ENCODE measurements at regions not wholly inside any gene's neighbourhood (a gene's known extent, or its start where the extent isn't known, plus 50 kb on each side); places are given as distances from the start of the nearest gene placed in this dataset.

DNA sequence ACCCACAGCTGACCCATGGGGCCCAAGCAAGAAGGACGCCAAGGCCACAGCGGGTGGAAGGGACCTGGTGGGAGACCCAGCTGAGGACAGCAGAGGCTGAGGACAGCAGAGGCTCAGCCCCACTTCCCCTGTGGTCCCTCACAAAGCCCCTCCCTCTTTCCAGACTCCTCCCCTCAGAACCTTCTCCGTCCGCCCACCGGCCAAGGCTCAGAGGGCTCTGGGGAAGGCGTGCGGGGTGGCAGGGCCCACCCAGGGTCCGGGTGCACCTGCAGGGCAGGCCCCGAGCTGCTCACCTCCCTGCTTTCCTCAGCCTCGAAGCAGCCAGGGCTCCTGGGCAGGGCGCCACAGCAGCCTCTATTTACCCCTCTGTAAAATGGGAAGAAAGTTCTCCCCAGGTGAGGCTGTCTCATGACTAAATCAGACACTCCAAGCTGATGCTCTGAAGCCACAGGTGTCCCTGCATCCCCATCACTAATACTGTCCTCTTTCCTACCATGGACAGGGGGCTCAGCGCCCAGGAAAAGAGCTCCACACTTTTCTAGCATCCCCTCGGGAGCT, 137.9 kb upstream of the PPP1R26 start:
- H3K27me3 ChIP-seq (ENCODE audit: control insufficient read depth in 3 of 3, insufficient read depth in 3 of 3, low read length in 3 of 3) = peaks cover 49 to 83% (median 69%) of the 10 kb centered on the region in 3 donors
- H3K9ac ChIP-seq (ENCODE audit: low read depth in 1 of 3, low read length in 3 of 3) = no peak overlapping the region

DNA sequence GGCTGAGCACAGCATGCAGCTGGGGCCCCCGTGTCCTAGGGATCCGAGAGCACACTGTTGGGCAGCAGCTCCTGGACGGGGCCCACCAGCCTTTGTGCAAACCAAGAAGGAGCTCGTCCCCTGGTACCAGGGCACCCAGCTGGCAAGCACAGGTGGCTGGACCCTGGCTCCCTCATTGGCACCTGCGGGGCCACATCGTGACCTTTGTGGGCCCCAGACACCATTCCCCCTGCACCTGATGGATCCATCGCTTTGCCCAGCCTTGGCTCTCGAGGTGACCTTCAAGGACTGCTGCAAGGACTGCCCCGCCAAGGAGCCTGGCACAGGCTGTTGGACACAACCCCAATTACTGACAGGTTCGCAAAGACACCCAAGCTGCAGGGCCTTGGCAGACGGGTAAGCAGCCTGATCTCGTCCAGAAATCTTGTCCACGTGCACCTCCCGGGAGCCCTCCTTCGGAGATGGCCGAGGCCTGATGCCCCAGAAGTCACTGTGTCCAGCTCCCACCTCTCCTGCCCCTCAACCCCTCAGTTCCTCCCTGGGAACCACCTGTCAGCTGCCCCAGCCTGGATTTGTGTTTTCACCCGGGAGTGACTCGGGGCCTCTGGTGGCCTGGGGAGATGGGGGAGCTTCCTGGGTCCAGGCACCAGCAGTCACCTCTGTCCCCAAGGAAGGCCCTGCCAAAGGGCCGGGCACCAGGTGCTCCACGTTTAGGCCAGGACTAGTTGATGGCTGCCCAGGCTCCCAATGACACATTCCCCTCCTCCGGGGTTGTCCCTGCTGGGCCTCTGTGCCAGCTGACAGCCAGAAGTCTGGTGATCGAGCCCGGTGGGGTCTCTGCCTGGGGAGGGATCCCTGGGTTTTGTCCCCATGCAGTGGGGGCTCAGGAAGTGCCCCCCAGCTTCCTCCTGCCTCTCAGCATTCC, 137.1 kb upstream of the PPP1R26 start:
- Histone ChIP-seq H3K9ac (ENCODE audit: low read depth in 1 of 3, low read length in 3 of 3) (no peak overlapping the region), H3K36me3 (ENCODE audit: control insufficient read depth in 3 of 3, insufficient read depth in 3 of 3, low read length in 3 of 3) (no peaks in the 10 kb centered on the region), H3K4me1 (ENCODE audit: control insufficient read depth in 3 of 3, insufficient read depth in 3 of 3, low read length in 3 of 3) (peaks cover 0 to 3% (median 0%) of the 10 kb centered on the region in 3 donors), H3K4me3 (ENCODE audit: low read length in 3 of 3) (no peak overlapping the region), H3K27me3 (ENCODE audit: control insufficient read depth in 3 of 3, insufficient read depth in 3 of 3, low read length in 3 of 3) (peaks cover 49 to 82% (median 71%) of the 10 kb centered on the region in 3 donors), H3K27ac (ENCODE audit: low read depth, low read length) (no peak overlapping the region), H3K9me3 (ENCODE audit: control insufficient read depth in 3 of 3, low read length in 3 of 3) (no peaks in the 10 kb centered on the region)

More for the DNA sequence above, 137.9 kb upstream of the PPP1R26 start:
- Histone ChIP-seq H3K36me3 (ENCODE audit: control insufficient read depth in 3 of 3, insufficient read depth in 3 of 3, low read length in 3 of 3) (no peaks in the 10 kb centered on the region), H3K27ac (ENCODE audit: low read depth, low read length) (no peak overlapping the region), H3K4me1 (ENCODE audit: control insufficient read depth in 3 of 3, insufficient read depth in 3 of 3, low read length in 3 of 3) (peaks cover 0 to 3% (median 0%) of the 10 kb centered on the region in 3 donors), H3K4me3 (ENCODE audit: low read length in 3 of 3) (no peak overlapping the region), H3K9me3 (ENCODE audit: control insufficient read depth in 3 of 3, low read length in 3 of 3) (no peaks in the 10 kb centered on the region)

- Histone ChIP-seq H3K4me3 (ENCODE audit: low read length in 3 of 3) (no peak overlapping the region), H3K27me3 (ENCODE audit: control insufficient read depth in 3 of 3, insufficient read depth in 3 of 3, low read length in 3 of 3) (peaks cover 47 to 84% (median 75%) of the 10 kb centered on the region in 3 donors), H3K4me1 (ENCODE audit: control insufficient read depth in 3 of 3, insufficient read depth in 3 of 3, low read length in 3 of 3) (peaks cover 0 to 3% (median 0%) of the 10 kb centered on the region in 3 donors), H3K9me3 (ENCODE audit: control insufficient read depth in 3 of 3, low read length in 3 of 3) (no peaks in the 10 kb centered on the region), H3K9ac (ENCODE audit: low read depth in 1 of 3, low read length in 3 of 3) (no peak overlapping the region), H3K36me3 (ENCODE audit: control insufficient read depth in 3 of 3, insufficient read depth in 3 of 3, low read length in 3 of 3) (no peaks in the 10 kb centered on the region), H3K27ac (ENCODE audit: low read depth, low read length) (no peak overlapping the region)
Measured at GRCh38 chr9:135343136-135343535, 136.4 kb upstream of the PPP1R26 start.

DNA sequence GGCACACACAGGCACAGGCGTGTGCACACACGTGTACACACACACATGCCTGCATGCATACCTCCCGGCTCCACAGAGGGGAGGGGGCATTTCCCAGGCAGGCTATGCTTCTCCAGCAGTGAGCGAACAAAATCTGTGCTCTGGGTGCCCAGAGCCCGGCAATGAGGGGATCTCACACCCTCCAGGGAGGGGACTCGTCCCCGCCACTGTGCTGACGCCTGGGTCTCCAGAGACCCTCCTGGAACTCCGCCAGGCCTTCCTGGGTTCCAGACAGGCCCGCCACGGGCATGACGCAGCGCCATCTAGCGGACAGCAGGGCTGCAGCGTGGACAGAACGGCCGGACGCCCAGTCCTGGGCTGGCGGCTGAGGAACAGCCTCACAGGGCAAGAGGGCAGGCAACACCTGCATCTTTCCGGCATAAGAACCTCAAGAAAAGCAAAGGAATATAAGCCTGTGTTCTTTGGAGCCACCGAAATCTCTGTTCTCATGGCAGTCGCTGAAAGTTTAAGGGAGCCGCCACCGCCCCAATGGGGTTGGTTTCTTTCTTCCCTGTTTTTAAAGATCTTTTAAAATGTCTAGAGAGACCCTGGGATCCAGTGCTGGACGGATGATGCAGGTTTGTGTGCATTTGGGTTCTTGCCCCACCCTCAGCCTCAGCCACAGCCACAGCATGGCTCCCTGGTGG, 135.6 kb upstream of the PPP1R26 start:
- peaks cover 45 to 85% (median 74%) of the 10 kb centered on the region in 3 donors for H3K27me3 ChIP-seq (ENCODE audit: control insufficient read depth in 3 of 3, insufficient read depth in 3 of 3, low read length in 3 of 3)

DNA sequence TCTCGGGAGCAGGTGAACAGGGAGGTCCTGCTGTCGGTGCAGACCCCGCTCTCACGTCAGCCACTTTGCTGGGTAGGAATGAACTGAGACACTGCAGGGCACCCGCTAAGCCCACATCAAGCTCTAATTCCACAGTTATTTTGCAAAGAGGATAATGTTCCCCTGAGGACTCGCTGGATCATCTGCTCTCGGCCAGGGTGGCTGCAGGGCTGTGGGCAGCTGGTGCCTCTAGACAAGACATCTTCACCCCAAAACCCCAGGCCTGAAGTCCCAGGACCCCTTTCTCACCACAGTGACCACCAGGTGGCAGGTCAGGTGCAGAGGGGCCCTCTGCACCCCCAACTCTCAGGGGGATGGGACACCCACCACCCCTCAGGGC, 135.1 kb upstream of the PPP1R26 start:
- no peak overlapping the region for H3K9ac ChIP-seq (ENCODE audit: low read depth in 1 of 3, low read length in 3 of 3)
- no peaks in the 10 kb centered on the region for H3K36me3 ChIP-seq (ENCODE audit: control insufficient read depth in 3 of 3, insufficient read depth in 3 of 3, low read length in 3 of 3)
- H3K9me3 ChIP-seq (ENCODE audit: control insufficient read depth in 3 of 3, low read length in 3 of 3) = no peaks in the 10 kb centered on the region
- H3K27ac ChIP-seq (ENCODE audit: low read depth, low read length) = no peak overlapping the region
- H3K27me3 ChIP-seq (ENCODE audit: control insufficient read depth in 3 of 3, insufficient read depth in 3 of 3, low read length in 3 of 3) = peaks cover 49 to 84% (median 74%) of the 10 kb centered on the region in 3 donors
- H3K4me3 ChIP-seq (ENCODE audit: low read length in 3 of 3) = no peak overlapping the region
- peaks cover 0 to 3% (median 0%) of the 10 kb centered on the region in 3 donors for H3K4me1 ChIP-seq (ENCODE audit: control insufficient read depth in 3 of 3, insufficient read depth in 3 of 3, low read length in 3 of 3)

More for the DNA sequence above, 135.6 kb upstream of the PPP1R26 start:
- H3K36me3 ChIP-seq (ENCODE audit: control insufficient read depth in 3 of 3, insufficient read depth in 3 of 3, low read length in 3 of 3) = no peaks in the 10 kb centered on the region
- H3K4me1 ChIP-seq (ENCODE audit: control insufficient read depth in 3 of 3, insufficient read depth in 3 of 3, low read length in 3 of 3) = peaks cover 0 to 3% (median 0%) of the 10 kb centered on the region in 3 donors
- H3K9me3 ChIP-seq (ENCODE audit: control insufficient read depth in 3 of 3, low read length in 3 of 3) = no peaks in the 10 kb centered on the region
- H3K9ac ChIP-seq (ENCODE audit: low read depth in 1 of 3, low read length in 3 of 3) = no peak overlapping the region
- H3K4me3 ChIP-seq (ENCODE audit: low read length in 3 of 3) = no peak overlapping the region
- no peak overlapping the region for H3K27ac ChIP-seq (ENCODE audit: low read depth, low read length)

GRCh38 chr9:135344915-135345500, 134.6 kb upstream of the PPP1R26 start:
- H3K27me3 ChIP-seq (ENCODE audit: control insufficient read depth in 3 of 3, insufficient read depth in 3 of 3, low read length in 3 of 3) = peaks cover 54 to 84% (median 78%) of the 10 kb centered on the region in 3 donors
- peaks cover 0 to 3% (median 0%) of the 10 kb centered on the region in 3 donors for H3K4me1 ChIP-seq (ENCODE audit: control insufficient read depth in 3 of 3, insufficient read depth in 3 of 3, low read length in 3 of 3)
- H3K36me3 ChIP-seq (ENCODE audit: control insufficient read depth in 3 of 3, insufficient read depth in 3 of 3, low read length in 3 of 3) = no peaks in the 10 kb centered on the region
- H3K9me3 ChIP-seq (ENCODE audit: control insufficient read depth in 3 of 3, low read length in 3 of 3) = no peaks in the 10 kb centered on the region
- H3K9ac ChIP-seq (ENCODE audit: low read depth in 1 of 3, low read length in 3 of 3) = no peak overlapping the region
- no peak overlapping the region for H3K4me3 ChIP-seq (ENCODE audit: low read length in 3 of 3)
- no peak overlapping the region for H3K27ac ChIP-seq (ENCODE audit: low read depth, low read length)

DNA sequence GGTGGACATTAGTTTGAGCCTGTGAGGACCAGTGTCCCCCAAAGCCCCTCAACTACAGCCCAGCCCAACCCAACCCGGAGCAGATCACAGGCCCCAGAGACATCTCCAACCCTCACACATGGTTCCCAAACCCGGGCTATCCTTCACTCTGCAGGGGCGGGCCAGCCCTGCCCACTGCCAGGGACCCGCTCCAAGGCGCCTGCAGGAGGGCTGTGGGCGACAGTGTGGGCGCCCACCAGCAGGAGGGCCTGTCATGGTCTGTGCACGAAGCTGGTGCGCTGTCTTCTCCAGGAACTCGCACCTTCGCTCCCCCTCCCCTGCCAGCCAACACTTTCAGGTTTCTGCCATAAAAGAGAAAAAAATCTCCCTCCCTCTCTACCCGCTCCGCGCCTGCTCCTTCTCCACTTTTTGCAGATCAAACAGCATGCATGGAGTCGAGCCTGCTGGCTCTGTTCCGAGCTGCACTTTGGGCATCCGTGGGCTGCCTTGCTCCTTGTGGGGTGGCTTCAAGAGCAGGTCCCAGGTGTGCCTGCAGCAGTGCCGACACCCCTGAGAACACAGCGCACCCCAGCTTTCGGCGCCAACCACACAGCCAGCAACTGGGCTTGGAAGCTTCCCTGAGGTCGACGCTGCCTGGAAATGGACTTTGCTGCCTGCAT, 133.7 kb upstream of the PPP1R26 start:
- peaks cover 56 to 91% (median 83%) of the 10 kb centered on the region in 3 donors for H3K27me3 ChIP-seq (ENCODE audit: control insufficient read depth in 3 of 3, insufficient read depth in 3 of 3, low read length in 3 of 3)
- no peaks in the 10 kb centered on the region for H3K36me3 ChIP-seq (ENCODE audit: control insufficient read depth in 3 of 3, insufficient read depth in 3 of 3, low read length in 3 of 3)
- H3K4me1 ChIP-seq (ENCODE audit: control insufficient read depth in 3 of 3, insufficient read depth in 3 of 3, low read length in 3 of 3) = no peaks in the 10 kb centered on the region
- no peaks in the 10 kb centered on the region for H3K9me3 ChIP-seq (ENCODE audit: control insufficient read depth in 3 of 3, low read length in 3 of 3)
- no peak overlapping the region for H3K4me3 ChIP-seq (ENCODE audit: low read length in 3 of 3)
- no peak overlapping the region for H3K9ac ChIP-seq (ENCODE audit: low read depth in 1 of 3, low read length in 3 of 3)
- H3K27ac ChIP-seq (ENCODE audit: low read depth, low read length) = no peak overlapping the region

- Histone ChIP-seq H3K4me1 (ENCODE audit: control insufficient read depth in 3 of 3, insufficient read depth in 3 of 3, low read length in 3 of 3) (no peaks in the 10 kb centered on the region), H3K9me3 (ENCODE audit: control insufficient read depth in 3 of 3, low read length in 3 of 3) (no peaks in the 10 kb centered on the region), H3K36me3 (ENCODE audit: control insufficient read depth in 3 of 3, insufficient read depth in 3 of 3, low read length in 3 of 3) (no peaks in the 10 kb centered on the region), H3K9ac (ENCODE audit: low read depth in 1 of 3, low read length in 3 of 3) (no peak overlapping the region), H3K27me3 (ENCODE audit: control insufficient read depth in 3 of 3, insufficient read depth in 3 of 3, low read length in 3 of 3) (peaks cover 59 to 92% (median 83%) of the 10 kb centered on the region in 3 donors), H3K27ac (ENCODE audit: low read depth, low read length) (no peak overlapping the region), H3K4me3 (ENCODE audit: low read length in 3 of 3) (no peak overlapping the region)
Measured at GRCh38 chr9:135346438-135347050, 133.0 kb upstream of the PPP1R26 start.

DNA sequence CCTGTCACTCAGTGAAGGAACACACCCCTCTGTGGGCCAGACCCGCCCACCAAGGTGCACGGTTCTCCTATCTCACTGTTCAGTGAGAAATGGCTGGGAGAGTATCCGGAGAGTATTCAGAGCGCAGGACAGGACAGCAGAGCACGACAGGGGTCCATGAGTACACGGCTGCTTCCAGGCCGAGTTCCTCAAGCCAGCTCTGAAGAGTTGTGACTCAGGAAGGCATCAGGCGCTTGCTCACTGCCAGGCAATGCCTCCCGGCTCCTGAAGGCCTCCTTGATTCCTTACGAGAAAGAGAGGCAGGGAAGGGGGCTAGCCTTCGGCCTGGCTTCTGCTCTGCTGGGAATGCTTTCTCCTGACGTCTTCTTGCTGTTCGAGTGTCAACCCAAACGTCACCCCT, 132.1 kb upstream of the PPP1R26 start:
- Histone ChIP-seq H3K4me1 (ENCODE audit: control insufficient read depth in 3 of 3, insufficient read depth in 3 of 3, low read length in 3 of 3) (no peaks in the 10 kb centered on the region), H3K9me3 (ENCODE audit: control insufficient read depth in 3 of 3, low read length in 3 of 3) (no peaks in the 10 kb centered on the region), H3K27ac (ENCODE audit: low read depth, low read length) (no peak overlapping the region), H3K4me3 (ENCODE audit: low read length in 3 of 3) (no peak overlapping the region), H3K27me3 (ENCODE audit: control insufficient read depth in 3 of 3, insufficient read depth in 3 of 3, low read length in 3 of 3) (peaks cover 54 to 90% (median 83%) of the 10 kb centered on the region in 3 donors), H3K9ac (ENCODE audit: low read depth in 1 of 3, low read length in 3 of 3) (no peak overlapping the region), H3K36me3 (ENCODE audit: control insufficient read depth in 3 of 3, insufficient read depth in 3 of 3, low read length in 3 of 3) (no peaks in the 10 kb centered on the region)
